Breast epithelium (tissue), 3 donors: ENCODE measurements at regions not wholly inside any gene's neighbourhood (a gene's known extent, or its start where the extent isn't known, plus 50 kb on each side); places are given as distances from the start of the nearest gene placed in this dataset.

Source experiments
- POLR2A ChIP-seq: fragments of 450-650 bp; IDR thresholded peaks from one replicate; pipeline ENCODE4 v1.6.1; 2016; ENCODE audit warnings: antibody characterized with exemption, mild to moderate bottlenecking, moderate library complexity
- POLR2AphosphoS5 ChIP-seq, 3 donors: sonication (generic); formaldehyde crosslinking; IDR thresholded peaks; one replicate each; pipeline ENCODE4 v1.6.1; 2017; ENCODE audit warnings: antibody characterized with exemption in 3 of 3
- TF ChIP-seq, protein P1 (sequence below), 3 donors: fragments of 450-650 bp; IDR thresholded peaks; one replicate each; pipeline ENCODE4 v1.5.1; 2016 to 2017; ENCODE audit warnings: antibody characterized with exemption in 3 of 3, mild to moderate bottlenecking in 3 of 3, moderate library complexity in 3 of 3

DNA sequence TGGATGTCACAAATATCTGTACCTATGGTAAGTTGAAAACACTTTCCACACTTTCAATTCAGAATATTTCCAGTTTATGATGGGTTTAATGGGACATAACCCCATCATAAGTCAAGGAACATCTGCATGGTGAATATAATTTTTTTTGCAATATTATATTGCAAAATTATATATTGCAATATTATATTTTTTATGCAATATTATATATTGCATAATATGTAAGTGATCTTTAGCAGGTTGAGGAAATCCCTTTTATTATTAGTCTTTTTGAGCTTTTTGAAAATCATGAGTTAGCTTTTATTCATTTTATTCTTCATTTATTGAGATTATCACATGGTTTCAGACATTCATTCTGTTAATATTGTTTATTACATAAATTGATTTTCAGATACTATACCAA is 342.2 kb upstream of the GALNT5 start:
- TF ChIP-seq POLR2AphosphoS5 (IDR thresholded peaks at IDR 0.05) (no peak), POLR2A (no peak)
- TF ChIP-seq, protein P1, sequence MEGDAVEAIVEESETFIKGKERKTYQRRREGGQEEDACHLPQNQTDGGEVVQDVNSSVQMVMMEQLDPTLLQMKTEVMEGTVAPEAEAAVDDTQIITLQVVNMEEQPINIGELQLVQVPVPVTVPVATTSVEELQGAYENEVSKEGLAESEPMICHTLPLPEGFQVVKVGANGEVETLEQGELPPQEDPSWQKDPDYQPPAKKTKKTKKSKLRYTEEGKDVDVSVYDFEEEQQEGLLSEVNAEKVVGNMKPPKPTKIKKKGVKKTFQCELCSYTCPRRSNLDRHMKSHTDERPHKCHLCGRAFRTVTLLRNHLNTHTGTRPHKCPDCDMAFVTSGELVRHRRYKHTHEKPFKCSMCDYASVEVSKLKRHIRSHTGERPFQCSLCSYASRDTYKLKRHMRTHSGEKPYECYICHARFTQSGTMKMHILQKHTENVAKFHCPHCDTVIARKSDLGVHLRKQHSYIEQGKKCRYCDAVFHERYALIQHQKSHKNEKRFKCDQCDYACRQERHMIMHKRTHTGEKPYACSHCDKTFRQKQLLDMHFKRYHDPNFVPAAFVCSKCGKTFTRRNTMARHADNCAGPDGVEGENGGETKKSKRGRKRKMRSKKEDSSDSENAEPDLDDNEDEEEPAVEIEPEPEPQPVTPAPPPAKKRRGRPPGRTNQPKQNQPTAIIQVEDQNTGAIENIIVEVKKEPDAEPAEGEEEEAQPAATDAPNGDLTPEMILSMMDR (IDR thresholded peaks at IDR 0.05) = no peak
